PC-9 (cell line): ENCODE measurements at regions not wholly inside any gene's neighbourhood (a gene's known extent, or its start where the extent isn't known, plus 50 kb on each side); places are given as distances from the start of the nearest gene placed in this dataset.

Source experiments
- BruUV-seq: library from RNA; stranded (reverse); fragments of 400-500 nt; replicated peaks from 2 replicates; lab custom pipeline; 2021; lab: Mats Ljungman, UMichigan
- CTCF ChIA-PET: fragments of 300-600 bp; sonication (Branson Sonifier 250); formaldehyde crosslinking; loops from one replicate; lab custom pipeline; 2022; ENCODE audit warnings: antibody characterized with exemption; lab: Charles Lee
- POLR2A ChIA-PET: fragments of 300-600 bp; sonication (Branson Sonifier 250); formaldehyde crosslinking; loops from one replicate; lab custom pipeline; 2022; ENCODE audit warnings: antibody characterized with exemption; ENCODE audit not compliant: unreplicated experiment; lab: Charles Lee
- DNase-seq, 2 experiments: peaks; one replicate each; pipeline versions ENCODE4 v3.0.0 to v3.0.0-alpha.2; 2015 to 2022; ENCODE audit warnings: mixed read lengths in 1 of 2
- H2AFZ ChIP-seq: fragments of 200-600 bp; sonication (generic); 2 replicates; pipeline ENCODE4 v1.8.1; 2017; ENCODE audit warnings: antibody characterized with exemption
- H3F3A ChIP-seq: fragments of 200-600 bp; sonication (generic); 2 replicates; pipeline ENCODE4 v1.8.1; 2017; ENCODE audit warnings: antibody characterized with exemption, mild to moderate bottlenecking, low read depth; ENCODE audit not compliant: insufficient read depth
- H3K27ac ChIP-seq: fragments of 200-600 bp; sonication (generic); 2 replicates; pipeline ENCODE4 v1.6.1; 2016; ENCODE audit warnings: mixed run types
- H3K27me3 ChIP-seq: fragments of 200-600 bp; sonication (generic); 2 replicates; pipeline ENCODE4 v1.6.1; 2016; ENCODE audit warnings: low read depth, mixed run types; ENCODE audit not compliant: insufficient read depth
- H3K36me3 ChIP-seq: fragments of 200-600 bp; sonication (generic); 2 replicates; pipeline ENCODE4 v1.6.1; 2016; ENCODE audit warnings: low read depth, mixed run types
- H3K4me1 ChIP-seq: fragments of 200-600 bp; sonication (generic); replicated peaks from 2 replicates; pipeline ENCODE4 v1.6.1; 2016; ENCODE audit warnings: mixed run types; ENCODE audit not compliant: insufficient read depth
- H3K4me2 ChIP-seq: fragments of 200-600 bp; sonication (generic); 2 replicates; pipeline ENCODE4 v1.6.1; 2017; ENCODE audit warnings: mixed run types
- H3K4me3 ChIP-seq: fragments of 200-600 bp; sonication (generic); 2 replicates; pipeline ENCODE4 v1.6.1; 2016; ENCODE audit warnings: mixed run types
- H3K79me2 ChIP-seq: fragments of 200-600 bp; sonication (generic); 2 replicates; pipeline ENCODE4 v1.6.1; 2017; ENCODE audit warnings: low read depth, mixed run types
- H3K9me2 ChIP-seq: fragments of 200-600 bp; sonication (generic); 2 replicates; pipeline ENCODE4 v1.8.1; 2017; ENCODE audit warnings: mild to moderate bottlenecking; ENCODE audit not compliant: insufficient read depth
- H3K9me3 ChIP-seq: fragments of 200-600 bp; sonication (generic); 2 replicates; pipeline ENCODE4 v1.8.1; 2016; ENCODE audit warnings: low read depth; ENCODE audit not compliant: insufficient read depth
- H4K20me1 ChIP-seq: fragments of 200-600 bp; sonication (generic); 2 replicates; pipeline ENCODE4 v1.8.1; 2017; ENCODE audit not compliant: insufficient read depth
- EZH2 ChIP-seq: fragments of 200-600 bp; sonication (generic); IDR thresholded peaks from 2 replicates; pipeline ENCODE4 v1.8.0; 2017; ENCODE audit warnings: antibody characterized with exemption, low read depth
- intact Hi-C: fragments of 100-400 bp; cut with micrococcal nuclease; formaldehyde crosslinking; loops from one replicate; pipeline ENCODE4 v1.10.0; 2022; ENCODE audit not compliant: unreplicated experiment
- TF ChIP-seq, protein P1 (sequence below): fragments of 200-600 bp; sonication (generic); conservative IDR thresholded peaks from 2 replicates; pipeline ENCODE4 v1.6.1; 2017; ENCODE audit warnings: mixed run types, antibody characterized with exemption, mild to moderate bottlenecking, moderate library complexity

DNA sequence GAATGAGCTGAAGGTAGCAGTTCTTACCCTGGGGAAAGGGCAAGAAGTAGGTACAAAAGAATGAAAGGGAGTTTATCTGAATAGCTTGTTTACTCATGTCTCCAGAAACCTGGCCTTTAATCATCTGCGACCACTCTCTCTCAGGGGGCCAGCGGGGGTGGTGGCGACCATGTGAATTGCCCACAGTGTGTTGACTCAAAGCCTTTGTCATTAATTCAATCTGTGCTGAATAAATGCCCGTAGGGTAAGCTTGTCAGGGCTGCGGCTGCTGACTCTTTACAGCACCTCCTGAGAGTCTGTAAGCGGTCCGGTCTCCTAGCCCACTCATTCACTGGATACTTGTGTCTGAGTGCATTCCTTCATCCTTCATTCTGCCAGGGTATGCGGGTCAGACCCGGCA lies 874.4 kb downstream of the SLC6A15 start:
- ChIA-PET CTCF (interaction anchor here (0.5 kb wide), 1 partner anchor 23 kb away, joined by 3 read pairs; no protein-coding TSS in a partner anchor), POLR2A (no interaction called here)
- Histone ChIP-seq H3K36me3 (no peaks in the 10 kb centered on the region), H3K4me2 (no peak overlapping the region), H3K4me1 (no peaks in the 10 kb centered on the region), H3K9me3 (no peaks in the 10 kb centered on the region), H3K27me3 (no peaks in the 10 kb centered on the region), H3K27ac (no peak overlapping the region), H3K4me3 (no peak overlapping the region), H3F3A (no peaks in the 10 kb centered on the region), H3K9me2 (no peaks in the 10 kb centered on the region), H4K20me1 (no peaks in the 10 kb centered on the region), H2AFZ (no peak overlapping the region), H3K79me2 (no peaks in the 10 kb centered on the region)
- intact Hi-C loops, result no loop called here
- TF ChIP-seq, protein P1, sequence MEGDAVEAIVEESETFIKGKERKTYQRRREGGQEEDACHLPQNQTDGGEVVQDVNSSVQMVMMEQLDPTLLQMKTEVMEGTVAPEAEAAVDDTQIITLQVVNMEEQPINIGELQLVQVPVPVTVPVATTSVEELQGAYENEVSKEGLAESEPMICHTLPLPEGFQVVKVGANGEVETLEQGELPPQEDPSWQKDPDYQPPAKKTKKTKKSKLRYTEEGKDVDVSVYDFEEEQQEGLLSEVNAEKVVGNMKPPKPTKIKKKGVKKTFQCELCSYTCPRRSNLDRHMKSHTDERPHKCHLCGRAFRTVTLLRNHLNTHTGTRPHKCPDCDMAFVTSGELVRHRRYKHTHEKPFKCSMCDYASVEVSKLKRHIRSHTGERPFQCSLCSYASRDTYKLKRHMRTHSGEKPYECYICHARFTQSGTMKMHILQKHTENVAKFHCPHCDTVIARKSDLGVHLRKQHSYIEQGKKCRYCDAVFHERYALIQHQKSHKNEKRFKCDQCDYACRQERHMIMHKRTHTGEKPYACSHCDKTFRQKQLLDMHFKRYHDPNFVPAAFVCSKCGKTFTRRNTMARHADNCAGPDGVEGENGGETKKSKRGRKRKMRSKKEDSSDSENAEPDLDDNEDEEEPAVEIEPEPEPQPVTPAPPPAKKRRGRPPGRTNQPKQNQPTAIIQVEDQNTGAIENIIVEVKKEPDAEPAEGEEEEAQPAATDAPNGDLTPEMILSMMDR, result no peak
- no peak for TF ChIP-seq EZH2
- BruUV-seq, result no TSS peak
- no peak for DNase-seq

DNA sequence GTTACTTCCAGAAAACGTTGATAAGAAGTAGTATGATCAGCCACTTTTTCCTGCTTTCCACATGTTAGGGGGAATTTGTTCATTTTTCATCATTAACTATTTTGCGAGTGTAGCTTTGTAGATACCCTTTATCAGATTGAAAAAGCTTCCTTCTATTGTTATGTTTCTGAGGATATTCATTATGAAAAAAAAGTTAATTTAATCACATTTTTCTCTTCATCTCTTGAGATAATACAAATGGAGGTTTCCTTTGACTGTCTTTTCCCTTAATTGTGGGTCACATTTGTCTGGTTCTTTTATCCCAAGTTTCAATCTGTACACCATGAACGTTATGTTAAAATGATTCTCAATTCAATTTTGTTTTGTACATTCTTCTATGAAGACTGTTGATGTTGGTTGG lies 875.7 kb downstream of the SLC6A15 start:
- Histone ChIP-seq H3K9me3 (peaks cover 4% of the 10 kb centered on the region; the same call in 1 of the 2 replicates), H3K36me3 (no peaks in the 10 kb centered on the region)

DNA sequence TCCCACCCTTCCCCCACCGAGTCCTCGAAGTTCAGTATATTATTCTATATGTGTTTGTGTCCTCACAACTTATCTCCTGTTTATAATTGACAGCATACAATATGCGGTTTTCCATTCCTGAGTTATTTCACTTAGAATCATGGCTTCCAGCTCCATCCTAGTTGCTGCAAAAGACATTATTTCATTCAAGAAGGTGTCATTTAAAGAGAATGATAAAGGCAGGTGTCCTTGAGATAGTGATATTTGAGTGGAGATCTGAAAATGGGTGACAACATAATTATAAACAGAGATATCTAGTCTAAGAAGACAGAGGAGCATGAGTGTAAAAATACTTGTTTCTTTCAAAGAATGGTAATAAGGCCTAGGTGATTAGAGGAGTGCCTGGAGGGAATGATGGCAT lies 876.8 kb downstream of the SLC6A15 start:
- Histone ChIP-seq H2AFZ (no peak overlapping the region), H3K79me2 (no peaks in the 10 kb centered on the region), H3K9me3 (peaks cover 4% of the 10 kb centered on the region; the same call in 1 of the 2 replicates), H3K4me3 (no peak overlapping the region), H4K20me1 (no peaks in the 10 kb centered on the region), H3K9me2 (no peaks in the 10 kb centered on the region), H3K27me3 (no peaks in the 10 kb centered on the region), H3K27ac (no peak overlapping the region), H3K4me1 (no peaks in the 10 kb centered on the region), H3K4me2 (no peak overlapping the region), H3F3A (no peaks in the 10 kb centered on the region), H3K36me3 (no peaks in the 10 kb centered on the region)
- BruUV-seq, result no TSS peak
- DNase-seq, result no peak
- TF ChIP-seq EZH2, result no peak
- TF ChIP-seq, protein P1, result no peak
- POLR2A ChIA-PET, result no interaction called here
- intact Hi-C loops, result no loop called here
- CTCF ChIA-PET, result no interaction called here

More for the DNA sequence above, 875.7 kb downstream of the SLC6A15 start:
- H3K9me2 ChIP-seq, result no peaks in the 10 kb centered on the region
- intact Hi-C loops, result no loop called here
- no peak overlapping the region for H3K27ac ChIP-seq
- H3K79me2 ChIP-seq, result no peaks in the 10 kb centered on the region
- no peaks in the 10 kb centered on the region for H3F3A ChIP-seq
- no peak overlapping the region for H2AFZ ChIP-seq
- CTCF ChIA-PET, result no interaction called here
- TF ChIP-seq EZH2, result no peak
- TF ChIP-seq, protein P1, result no peak
- no peaks in the 10 kb centered on the region for H3K4me1 ChIP-seq
- BruUV-seq, result no TSS peak
- POLR2A ChIA-PET, result no interaction called here
- H3K4me2 ChIP-seq, result no peak overlapping the region
- no peak overlapping the region for H3K4me3 ChIP-seq
- no peak for DNase-seq
- H4K20me1 ChIP-seq, result no peaks in the 10 kb centered on the region
- no peaks in the 10 kb centered on the region for H3K27me3 ChIP-seq
